Heart left ventricle (tissue), 16 donors: ENCODE measurements at regions not wholly inside any gene's neighbourhood (a gene's known extent, or its start where the extent isn't known, plus 50 kb on each side); places are given as distances from the start of the nearest gene placed in this dataset.
"Not testable (repeated sequence)": the region's sequence is repeated elsewhere in the genome, so short reads cannot be mapped to it uniquely, and the experiment has no call there.

Source experiments
- ATAC-seq, 4 donors: fragments of 200-7000 bp; cut with Tn5 transposase; one replicate each; pipeline ENCODE4 v1.9.1; 2020 to 2022; ENCODE audit warnings: moderate library complexity in 4 of 4, mild to moderate bottlenecking in 3 of 4, moderate number of reproducible peaks in 1 of 4
- DNase-seq, 5 donors: peaks; one replicate each; pipeline ENCODE4 v3.0.0-alpha.2; 2020
- H3K27ac ChIP-seq, 12 donors: fragments of 200-600 bp; sonication (generic) in 4 of 12; one replicate each; pipeline versions ENCODE4 v1.5.0 to v1.8.0; 2016 to 2022; ENCODE audit warnings: mild to moderate bottlenecking in 2 of 12
- H3K27me3 ChIP-seq, 9 donors: fragments of 200-600 bp; sonication (generic) in 2 of 9; one replicate each; pipeline versions ENCODE4 v1.5.1 to v1.8.0; 2016 to 2022; ENCODE audit warnings: mild to moderate bottlenecking in 3 of 9
- H3K36me3 ChIP-seq, 9 donors: fragments of 200-600 bp; sonication (generic) in 2 of 9; one replicate each; pipeline versions ENCODE4 v1.5.0 to v1.8.0; 2018 to 2022; ENCODE audit warnings: mild to moderate bottlenecking in 2 of 9
- H3K4me1 ChIP-seq, 12 donors: fragments of 200-600 bp; sonication (generic) in 4 of 12; one replicate each; pipeline versions ENCODE4 v1.5.0 to v1.8.0; 2016 to 2022; ENCODE audit warnings: mild to moderate bottlenecking in 3 of 12
- H3K4me3 ChIP-seq, 12 donors: fragments of 200-600 bp; sonication (generic) in 4 of 12; one replicate each; pipeline versions ENCODE4 v1.5.0 to v1.8.0; 2017 to 2022; ENCODE audit warnings: mild to moderate bottlenecking in 9 of 12, moderate library complexity in 4 of 12
- H3K9me3 ChIP-seq, 12 donors: fragments of 200-600 bp; sonication (generic) in 4 of 12; one replicate each; pipeline versions ENCODE4 v1.5.0 to v1.8.0; 2016 to 2022; ENCODE audit warnings: mild to moderate bottlenecking in 1 of 12
- POLR2A ChIP-seq, 2 donors: fragments of 450-650 bp; IDR thresholded peaks; one replicate each; pipeline ENCODE4 v1.6.1; 2017; ENCODE audit warnings: antibody characterized with exemption in 2 of 2, mild to moderate bottlenecking in 2 of 2, moderate library complexity in 2 of 2
- WGBS, 4 donors: extraction: QIAGEN DNeasy Blood & Tissue Kit in 2 of 4; methylation state at CpG; one replicate each; pipeline versions ENCODE4 v1.1.5 to v1.1.7; 2013 to 2018; 5-methylcytosine and 5-hydroxymethylcytosine counted together
- intact Hi-C, 10 donors: fragments of 100-400 bp; cut with DNase I; formaldehyde crosslinking; loops; one replicate each; pipeline versions ENCODE4 v1.11.1 to v1.14.2; 2022
- TF ChIP-seq, protein P1 (sequence below), 12 donors: fragments of 200-600 bp; sonication (generic) in 4 of 12; IDR thresholded peaks; one replicate each; pipeline versions ENCODE4 v1.5.0 to v1.8.0; 2018 to 2022; ENCODE audit warnings: antibody characterized with exemption in 12 of 12, mild to moderate bottlenecking in 5 of 12
- donor health status: ischemic (EF 13 %, LVEDD 7.1; RV severe dilation, severe dysfunction).
- donor health status: healthy with polysubstance abuse.
- donor health status: DM: no; HTN: yes; CAD: no.
- donor health status: DM: no; HTN: no; CAD: no.
- donor health status: ischemic (EF 25% LVEDD 6.9; RV normal size, moderate dysfunction).
- donor health status: ischemic (EF 25% LVEDD 5.7; RV mildly dilated, moderate dysfunction).
- donor health status: healthy.
- donor health status: DM: yes; HTN: yes; CAD: no.
- donor health status: ischemic (EF 35%, LVEDD 5.7; RV mildly dilated, moderate dysfunction).
- donor health status: nonischemic (EF 11% LVEDD 7.7; RV severe dilation, severe dysfunction).
- donor health status: DM: yes; HTN: yes; CAD: no.
- donor health status: PGD.
- donor health status: ischemic (EF 29% LVEDD 5.4; RV normal size, mild dysfunction).
- donor health status: nonischemic (EF 23%, LVEDD 6.1; RV moderate dilation, normal function).

DNA sequence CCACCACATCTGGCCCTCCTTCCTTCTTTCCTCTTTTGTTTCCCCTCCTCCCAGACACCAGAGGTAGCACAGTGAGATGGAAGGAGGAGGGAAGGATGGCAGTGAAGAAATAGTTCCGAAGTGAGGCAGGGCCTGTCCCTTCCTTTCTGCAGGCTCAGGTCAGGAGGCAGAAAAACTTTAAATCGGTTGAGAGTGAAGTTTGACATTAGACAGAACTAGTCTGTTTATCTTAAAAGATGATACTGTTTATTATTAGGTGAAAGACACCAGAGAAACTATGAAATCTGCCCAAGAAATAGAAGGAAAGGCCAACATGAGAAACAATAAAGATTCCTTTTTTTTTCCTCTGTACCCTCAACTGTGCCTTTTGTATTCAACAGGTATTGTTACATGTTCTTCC is 670.3 kb downstream of the UTRN start:
- Histone ChIP-seq H3K27ac (no peak overlapping the region), H3K27me3 (no peaks in the 10 kb centered on the region)
- WGBS, 4 donors: 18 to 62% (median 34%) methylated on average over 2 of the region's 2 CpGs

DNA sequence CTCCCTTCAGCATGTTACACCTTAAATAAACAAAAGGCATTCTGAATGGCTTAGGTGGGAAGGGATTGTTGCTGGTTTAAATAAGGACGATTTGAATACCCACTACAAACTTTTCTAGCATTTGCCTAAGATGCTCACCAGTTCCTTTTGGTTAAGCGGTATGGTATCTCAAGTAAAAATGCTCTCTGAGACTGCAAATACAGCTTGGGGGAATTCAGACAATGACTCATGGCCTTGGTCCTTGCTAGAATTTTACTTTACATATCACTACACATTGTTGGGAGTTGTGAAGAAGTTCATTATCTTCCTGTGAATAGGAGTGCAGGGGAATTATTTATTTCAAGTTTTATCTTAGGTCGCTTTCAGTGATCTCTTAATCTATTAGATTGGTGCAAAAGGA is 670.7 kb downstream of the UTRN start:
- DNase-seq (no peak), ATAC-seq (no peak)
- Histone ChIP-seq H3K4me1 (no peaks in the 10 kb centered on the region), H3K9me3 (no peaks in the 10 kb centered on the region), H3K27ac (no peak overlapping the region), H3K36me3 (no peaks in the 10 kb centered on the region), H3K27me3 (no peaks in the 10 kb centered on the region), H3K4me3 (no peak overlapping the region)
- 79 to 86% (median 83%) methylated on average over 3 of the region's 3 CpGs for WGBS, 4 donors
- TF ChIP-seq, protein P1, sequence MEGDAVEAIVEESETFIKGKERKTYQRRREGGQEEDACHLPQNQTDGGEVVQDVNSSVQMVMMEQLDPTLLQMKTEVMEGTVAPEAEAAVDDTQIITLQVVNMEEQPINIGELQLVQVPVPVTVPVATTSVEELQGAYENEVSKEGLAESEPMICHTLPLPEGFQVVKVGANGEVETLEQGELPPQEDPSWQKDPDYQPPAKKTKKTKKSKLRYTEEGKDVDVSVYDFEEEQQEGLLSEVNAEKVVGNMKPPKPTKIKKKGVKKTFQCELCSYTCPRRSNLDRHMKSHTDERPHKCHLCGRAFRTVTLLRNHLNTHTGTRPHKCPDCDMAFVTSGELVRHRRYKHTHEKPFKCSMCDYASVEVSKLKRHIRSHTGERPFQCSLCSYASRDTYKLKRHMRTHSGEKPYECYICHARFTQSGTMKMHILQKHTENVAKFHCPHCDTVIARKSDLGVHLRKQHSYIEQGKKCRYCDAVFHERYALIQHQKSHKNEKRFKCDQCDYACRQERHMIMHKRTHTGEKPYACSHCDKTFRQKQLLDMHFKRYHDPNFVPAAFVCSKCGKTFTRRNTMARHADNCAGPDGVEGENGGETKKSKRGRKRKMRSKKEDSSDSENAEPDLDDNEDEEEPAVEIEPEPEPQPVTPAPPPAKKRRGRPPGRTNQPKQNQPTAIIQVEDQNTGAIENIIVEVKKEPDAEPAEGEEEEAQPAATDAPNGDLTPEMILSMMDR (IDR thresholded peaks at IDR 0.05): no peak
- TF ChIP-seq POLR2A (IDR thresholded peaks at IDR 0.05): no peak
- intact Hi-C loops: no loop called here

More for the DNA sequence above, 670.3 kb downstream of the UTRN start:
- intact Hi-C loops: no loop called here
- Histone ChIP-seq H3K36me3 (no peaks in the 10 kb centered on the region), H3K4me3 (no peak overlapping the region), H3K9me3 (no peaks in the 10 kb centered on the region), H3K4me1 (no peaks in the 10 kb centered on the region)
- TF ChIP-seq POLR2A (IDR thresholded peaks at IDR 0.05): no peak
- TF ChIP-seq, protein P1 (IDR thresholded peaks at IDR 0.05): no peak
- no peak for ATAC-seq
- no peak for DNase-seq

DNA sequence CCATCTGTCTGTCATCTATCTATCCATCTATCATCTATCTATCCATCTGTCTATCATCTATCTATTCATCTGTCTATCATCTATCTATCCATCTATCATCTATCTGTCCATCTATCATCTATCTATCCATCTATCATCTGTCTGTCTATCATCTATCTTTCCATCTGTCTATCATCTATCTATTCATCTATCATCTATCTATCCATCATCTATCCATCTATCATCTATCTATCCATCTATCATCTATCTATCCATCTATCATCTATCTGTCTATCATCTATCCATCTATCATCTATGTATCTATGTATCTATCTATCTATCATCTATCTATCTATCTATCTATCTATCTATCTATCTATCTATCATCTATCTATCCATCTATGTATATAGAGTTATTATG is 671.6 kb downstream of the UTRN start:
- intact Hi-C loops, H3K4me1 ChIP-seq, ATAC-seq: not testable (repeated sequence)

DNA sequence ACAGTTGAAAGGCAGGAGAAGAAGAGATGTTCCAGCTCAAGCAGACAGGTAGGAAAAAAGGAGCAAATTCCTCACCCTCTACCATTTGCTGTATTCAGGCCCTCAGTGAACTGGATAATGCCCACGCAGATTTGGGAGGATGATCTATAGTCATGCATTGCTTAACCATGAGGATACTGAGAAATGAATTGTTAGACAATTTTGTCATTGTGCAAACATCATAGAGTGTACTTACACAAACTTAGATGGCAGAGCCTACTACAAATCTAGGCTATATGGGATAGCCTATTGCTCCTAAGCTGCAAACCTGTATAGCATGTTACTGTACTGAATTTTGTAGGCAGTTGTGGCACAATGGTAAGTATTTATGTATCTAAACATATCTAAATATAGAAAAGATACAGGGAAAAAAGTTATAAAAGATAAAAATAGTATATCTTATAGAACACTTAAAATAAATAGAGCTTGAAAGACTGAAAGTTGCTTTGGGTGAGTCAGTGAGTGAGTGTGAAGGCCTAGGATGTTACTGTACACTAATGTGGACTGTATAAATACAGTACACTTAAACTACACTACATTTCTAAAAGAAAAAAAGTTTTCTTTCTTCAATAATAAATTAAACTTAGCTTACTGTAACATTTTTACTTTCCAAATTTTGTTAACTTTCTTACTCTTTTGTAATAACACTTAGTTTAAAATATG is 672.3 kb downstream of the UTRN start:
- TF ChIP-seq POLR2A (IDR thresholded peaks at IDR 0.05): no peak
- TF ChIP-seq, protein P1 (IDR thresholded peaks at IDR 0.05): no peak
- 90 to 100% (median 99%) methylated on average over 1 of the region's 1 CpG for WGBS, 4 donors
- DNase-seq: no peak
- Histone ChIP-seq H3K4me1 (no peaks in the 10 kb centered on the region), H3K4me3 (no peak overlapping the region), H3K27ac (no peak overlapping the region), H3K9me3 (no peaks in the 10 kb centered on the region), H3K27me3 (no peaks in the 10 kb centered on the region), H3K36me3 (no peaks in the 10 kb centered on the region)
- ATAC-seq: no peak
- intact Hi-C loops: no loop called here

More for the DNA sequence above, 671.6 kb downstream of the UTRN start:
- not testable (repeated sequence) for DNase-seq, H3K27ac ChIP-seq, H3K27me3 ChIP-seq, H3K9me3 ChIP-seq, H3K36me3 ChIP-seq, H3K4me3 ChIP-seq

DNA sequence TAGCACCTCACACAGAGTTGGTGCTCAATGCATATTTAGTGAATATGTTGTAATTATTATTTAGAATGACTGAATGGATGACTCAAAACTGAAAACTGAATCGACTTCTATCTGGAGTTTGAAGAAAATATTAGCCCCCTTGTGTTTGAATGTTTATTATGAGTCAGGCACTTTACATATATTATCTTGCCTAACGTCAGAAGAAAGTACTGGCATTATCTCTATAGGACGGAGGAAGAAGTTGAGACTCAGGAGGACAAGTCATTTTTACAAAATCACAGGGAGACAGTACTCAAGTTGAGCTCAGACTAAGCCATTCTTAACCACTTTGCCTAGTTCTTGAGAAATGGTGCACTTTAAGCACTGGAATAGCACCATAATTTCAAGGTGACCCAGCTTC is 684.0 kb downstream of the UTRN start:
- intact Hi-C loops: no loop called here

More for the DNA sequence above, 684.0 kb downstream of the UTRN start:
- 64 to 73% (median 69%) methylated on average over 3 of the region's 3 CpGs for WGBS, 4 donors
- TF ChIP-seq, protein P1 (IDR thresholded peaks at IDR 0.05): no peak
- no peak for TF ChIP-seq POLR2A (IDR thresholded peaks at IDR 0.05)
- no peak overlapping the region for H3K27ac ChIP-seq
- no peak for DNase-seq
- no peaks in the 10 kb centered on the region for H3K36me3 ChIP-seq
- no peaks in the 10 kb centered on the region for H3K27me3 ChIP-seq
- H3K4me3 ChIP-seq: no peak overlapping the region
- no peak for ATAC-seq
- H3K4me1 ChIP-seq: no peaks in the 10 kb centered on the region
- peaks cover 0 to 3% (median 0%) of the 10 kb centered on the region in 12 donors for H3K9me3 ChIP-seq
